ENCODE measurements at regions not wholly inside any gene's neighbourhood (a gene's known extent, or its start where the extent isn't known, plus 50 kb on each side); places are given as distances from the start of the nearest gene placed in this dataset.

GRCh38 chr3:28743831-28744230, 395.2 kb upstream of the AZI2 start:
- no peak overlapping the region for H4K8ac ChIP-seq (ENCODE audit: extremely low read depth, insufficient read depth, low read length)
- H2BK12ac ChIP-seq (ENCODE audit: low read depth, low read length): no peak overlapping the region
- peaks cover 0 to 1% of the 10 kb centered on the region in 2 experiments for H4K20me1 ChIP-seq (replicated peaks in 1 of 2; ENCODE audit: control insufficient read depth in 1 of 2, insufficient read depth in 2 of 2, low read length in 2 of 2)
- H3K9ac ChIP-seq (replicated peaks in 1 of 4; ENCODE audit: extremely low read depth in 1 of 4, low read depth in 3 of 4, low read length in 3 of 4): no peak overlapping the region
- no peak overlapping the region for H3K18ac ChIP-seq (ENCODE audit: extremely low read depth, low read length)
- H2BK120ac ChIP-seq (replicated peaks; ENCODE audit: low read depth, low read length): no peak overlapping the region
- CTCF ChIA-PET (ENCODE audit: partially characterized antibody): interaction anchor here (1.3 kb wide), 1 partner anchor 11 kb away, joined by 3 read pairs; no protein-coding TSS in a partner anchor
- TF ChIP-seq SP1 (IDR thresholded peaks at IDR 0.05; ENCODE audit: low read depth, low read length) (no peak), NANOG (IDR thresholded peaks at IDR 0.05; ENCODE audit: insufficient read depth, low read depth, low read length, poor library complexity, severe bottlenecking) (no peak), CHD1 (IDR thresholded peaks at IDR 0.05; ENCODE audit: low read depth, low read length) (no peak), SP4 (IDR thresholded peaks at IDR 0.05; ENCODE audit: low read length) (no peak), SAP30 (IDR thresholded peaks at IDR 0.05; ENCODE audit: insufficient read depth, insufficient replicate concordance, low read length) (no peak), SIX5 (IDR thresholded peaks at IDR 0.05; ENCODE audit: low read depth, low read length) (no peak), RXRA (IDR thresholded peaks at IDR 0.05; ENCODE audit: insufficient read depth, low read depth, low read length) (no peak), KDM5A (IDR thresholded peaks at IDR 0.05; ENCODE audit: low read length) (no peak)
- 89% methylated on average over 4 of the region's 4 CpGs; no CpG with 5 or more reads in 1 of the 2 experiments for WGBS, 2 experiments (ENCODE audit: extremely low coverage in 1 of 2, insufficient coverage in 1 of 2, insufficient read length in 1 of 2, insufficient replicate concordance in 2 of 2, low coverage in 1 of 2, low lambda C conversion rate in 2 of 2, missing lambda C conversion rate in 1 of 2)
- no peaks in the 10 kb centered on the region for H3K79me1 ChIP-seq (ENCODE audit: low read depth, low read length)
- no peak overlapping the region for H3K14ac ChIP-seq (ENCODE audit: insufficient read length)
- no peak overlapping the region for H4K5ac ChIP-seq (ENCODE audit: insufficient read length, low read depth, low read length)
- H2AFZ ChIP-seq (ENCODE audit: low read length): no peak overlapping the region
- H3K4me1 ChIP-seq (replicated peaks in 1 of 4; ENCODE audit: control insufficient read depth in 3 of 4, insufficient read depth in 4 of 4, low read length in 3 of 4): no peaks in the 10 kb centered on the region
- no peak overlapping the region for H3K56ac ChIP-seq (replicated peaks; ENCODE audit: insufficient read length, low read depth, low read length)
- H3K27ac ChIP-seq (ENCODE audit: low read depth, low read length): no peak overlapping the region
- no peak for DNase-seq (ENCODE audit: low read depth in 1 of 2, low spot score in 2 of 2)
- no peak overlapping the region for H2BK5ac ChIP-seq (ENCODE audit: low read depth, low read length)
- no peak overlapping the region for H2BK20ac ChIP-seq (ENCODE audit: low read length)
- H4K91ac ChIP-seq (replicated peaks; ENCODE audit: insufficient read length, low read length): no peak overlapping the region
- POLR2A ChIA-PET (ENCODE audit: partially characterized antibody): no interaction called here
- H3K23ac ChIP-seq (ENCODE audit: insufficient read length): no peak overlapping the region
- no peaks in the 10 kb centered on the region for H3K36me3 ChIP-seq (ENCODE audit: control insufficient read depth in 2 of 4, insufficient read depth in 4 of 4, low read length in 3 of 4)
- H3K27me3 ChIP-seq (replicated peaks in 1 of 4; ENCODE audit: control insufficient read depth in 3 of 4, extremely low read depth in 1 of 4, insufficient read depth in 3 of 4, low read length in 3 of 4): no peaks in the 10 kb centered on the region
- H3K23me2 ChIP-seq (ENCODE audit: low read depth, low read length): no peaks in the 10 kb centered on the region; the same call in 1 of the 2 replicates
- no peak overlapping the region for H2AK5ac ChIP-seq (ENCODE audit: low read depth, low read length)
- H3K4me3 ChIP-seq (ENCODE audit: extremely low read depth in 1 of 4, insufficient read depth in 2 of 4, low read depth in 3 of 4, low read length in 4 of 4): no peak overlapping the region
- no peak overlapping the region for H3K4ac ChIP-seq (replicated peaks; ENCODE audit: insufficient read length, low read depth, low read length)
- H3K4me2 ChIP-seq (ENCODE audit: insufficient read depth in 1 of 2, low read depth in 2 of 2, low read length in 2 of 2): no peak overlapping the region
- H3K9me3 ChIP-seq (ENCODE audit: insufficient read depth in 2 of 2, low read depth in 1 of 2, low read length in 1 of 2): no peaks in the 10 kb centered on the region
- H3K79me2 ChIP-seq (ENCODE audit: control insufficient read depth in 1 of 2, insufficient read depth in 2 of 2, low read length in 2 of 2): no peaks in the 10 kb centered on the region
- H2BK15ac ChIP-seq (ENCODE audit: low read length): no peak overlapping the region
- FAIRE-seq: no peak

Measured in H1 (cell line).